LNCaP clone FGC (cell line): ENCODE measurements at regions not wholly inside any gene's neighbourhood (a gene's known extent, or its start where the extent isn't known, plus 50 kb on each side); places are given as distances from the start of the nearest gene placed in this dataset.
A peak's percentile ranks its signal among the peaks of the same experiment; 100 is the strongest.

Experiments used
- DNase-seq: peaks from one replicate; pipeline ENCODE4 v3.0.0-alpha.2; 2011; ENCODE audit warnings: low read depth
- H3K4me3 ChIP-seq: 2 replicates; pipeline ENCODE4 v1.5.1; 2011; ENCODE audit warnings: mild to moderate bottlenecking, low read depth, low read length, control low read depth
- CTCF ChIP-seq: IDR thresholded peaks from 2 replicates; pipeline ENCODE4 v1.5.1; 2012; ENCODE audit warnings: mild to moderate bottlenecking; ENCODE audit not compliant: control insufficient read depth, insufficient read depth; ENCODE audit errors: extremely low read depth

GRCh38 chr6:100259865-100260264 lies 204.9 kb downstream of the SIM1 start:
- TF ChIP-seq CTCF = no peak
- H3K4me3 ChIP-seq = no peak overlapping the region
- no peak for DNase-seq

GRCh38 chr6:100258752-100259151 lies 206.0 kb downstream of the SIM1 start:
- H3K4me3 ChIP-seq = no peak overlapping the region
- no peak for TF ChIP-seq CTCF
- no peak for DNase-seq

GRCh38 chr6:100257793-100258395 lies 206.8 kb downstream of the SIM1 start:
- no peak for DNase-seq
- H3K4me3 ChIP-seq = no peak overlapping the region
- peak; percentile 28 for TF ChIP-seq CTCF

- no peak for TF ChIP-seq CTCF
Measured at GRCh38 chr6:100255701-100256100, 209.0 kb downstream of the SIM1 start.

DNA sequence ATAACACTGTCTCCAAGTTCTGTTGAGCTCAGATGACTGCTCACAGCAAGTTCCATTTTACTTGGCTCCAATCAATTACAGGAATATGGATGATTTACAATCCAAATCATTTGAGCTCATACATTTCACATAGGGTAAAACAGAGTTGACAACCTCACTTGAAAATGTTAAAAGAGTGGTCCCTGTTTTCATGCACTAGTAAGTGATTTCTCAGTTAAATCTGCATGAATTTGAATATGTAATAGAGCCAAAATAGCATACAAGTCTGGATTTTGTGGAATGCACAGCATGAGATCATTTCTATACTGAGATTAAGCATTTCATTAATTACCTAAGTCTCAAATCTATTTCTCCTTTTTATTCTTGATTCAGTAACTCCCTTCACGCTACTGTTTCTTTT lies 217.6 kb downstream of the SIM1 start:
- no peak for DNase-seq
- no peak overlapping the region for H3K4me3 ChIP-seq
- TF ChIP-seq CTCF = no peak

More at GRCh38 chr6:100255701-100256100, 209.0 kb downstream of the SIM1 start:
- no peak for DNase-seq
- H3K4me3 ChIP-seq = no peak overlapping the region

DNA sequence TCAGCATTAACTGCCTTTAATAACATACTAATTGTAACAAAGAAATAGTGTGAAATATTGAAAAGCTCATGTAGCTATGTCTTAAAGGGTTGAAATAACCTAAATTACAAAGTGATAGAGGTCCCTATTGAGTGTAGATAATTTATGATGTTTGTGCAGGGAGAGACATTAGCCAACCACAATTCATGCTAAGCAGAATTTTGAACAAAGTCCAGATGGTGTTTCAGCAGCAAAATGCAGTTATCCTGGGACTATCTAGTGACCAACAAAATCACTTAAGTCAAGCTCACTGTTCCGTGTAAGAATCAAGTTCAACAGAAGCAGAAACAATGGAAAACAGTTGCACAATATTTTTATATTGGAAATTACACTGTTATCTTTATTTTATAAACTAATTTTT lies 218.5 kb downstream of the SIM1 start:
- no peak for TF ChIP-seq CTCF
- DNase-seq = no peak
- H3K4me3 ChIP-seq = no peak overlapping the region

GRCh38 chr6:100240798-100241197 lies 223.9 kb downstream of the SIM1 start:
- DNase-seq = no peak
- no peak overlapping the region for H3K4me3 ChIP-seq
- no peak for TF ChIP-seq CTCF
